D721Med (cell line): ENCODE measurements at regions not wholly inside any gene's neighbourhood (a gene's known extent, or its start where the extent isn't known, plus 50 kb on each side); places are given as distances from the start of the nearest gene placed in this dataset.

Experiments
- DNase-seq: peaks from one replicate; pipeline ENCODE4 v3.0.0; 2011; ENCODE audit warnings: low spot score; ENCODE audit not compliant: insufficient read length
- FAIRE-seq: peaks from 2 replicates; lab custom pipeline; 2011; peaks lifted over from hg19 to GRCh38; lab: Jason Lieb, UNC
- TF ChIP-seq, protein P1 (sequence below): IDR thresholded peaks from 2 replicates; pipeline ENCODE4 v1.5.1; 2012; ENCODE audit warnings: mild to moderate bottlenecking, control low read depth; ENCODE audit not compliant: insufficient read depth; ENCODE audit errors: missing control alignments

DNA sequence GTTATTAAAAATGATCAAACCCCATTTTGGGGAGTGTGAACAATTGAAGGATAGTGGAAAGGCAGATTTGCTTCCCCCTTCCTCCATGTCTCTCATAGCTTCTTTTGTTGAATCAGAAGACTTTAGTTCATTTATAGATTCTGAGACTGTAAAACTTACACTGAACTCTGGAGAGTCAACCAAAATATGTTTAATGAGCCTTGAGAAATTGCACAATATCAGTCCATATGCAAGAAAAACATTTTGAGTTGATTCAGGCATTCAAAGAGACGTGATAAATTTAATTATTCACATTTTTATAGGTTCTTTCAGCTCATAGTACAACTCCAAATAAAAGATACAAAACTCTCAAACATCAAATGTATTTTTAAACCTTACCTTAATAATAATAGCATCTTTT is 354.4 kb upstream of the SPRED2 start:
- DNase-seq: no peak
- no peak for FAIRE-seq
- TF ChIP-seq, protein P1, sequence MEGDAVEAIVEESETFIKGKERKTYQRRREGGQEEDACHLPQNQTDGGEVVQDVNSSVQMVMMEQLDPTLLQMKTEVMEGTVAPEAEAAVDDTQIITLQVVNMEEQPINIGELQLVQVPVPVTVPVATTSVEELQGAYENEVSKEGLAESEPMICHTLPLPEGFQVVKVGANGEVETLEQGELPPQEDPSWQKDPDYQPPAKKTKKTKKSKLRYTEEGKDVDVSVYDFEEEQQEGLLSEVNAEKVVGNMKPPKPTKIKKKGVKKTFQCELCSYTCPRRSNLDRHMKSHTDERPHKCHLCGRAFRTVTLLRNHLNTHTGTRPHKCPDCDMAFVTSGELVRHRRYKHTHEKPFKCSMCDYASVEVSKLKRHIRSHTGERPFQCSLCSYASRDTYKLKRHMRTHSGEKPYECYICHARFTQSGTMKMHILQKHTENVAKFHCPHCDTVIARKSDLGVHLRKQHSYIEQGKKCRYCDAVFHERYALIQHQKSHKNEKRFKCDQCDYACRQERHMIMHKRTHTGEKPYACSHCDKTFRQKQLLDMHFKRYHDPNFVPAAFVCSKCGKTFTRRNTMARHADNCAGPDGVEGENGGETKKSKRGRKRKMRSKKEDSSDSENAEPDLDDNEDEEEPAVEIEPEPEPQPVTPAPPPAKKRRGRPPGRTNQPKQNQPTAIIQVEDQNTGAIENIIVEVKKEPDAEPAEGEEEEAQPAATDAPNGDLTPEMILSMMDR: no peak

DNA sequence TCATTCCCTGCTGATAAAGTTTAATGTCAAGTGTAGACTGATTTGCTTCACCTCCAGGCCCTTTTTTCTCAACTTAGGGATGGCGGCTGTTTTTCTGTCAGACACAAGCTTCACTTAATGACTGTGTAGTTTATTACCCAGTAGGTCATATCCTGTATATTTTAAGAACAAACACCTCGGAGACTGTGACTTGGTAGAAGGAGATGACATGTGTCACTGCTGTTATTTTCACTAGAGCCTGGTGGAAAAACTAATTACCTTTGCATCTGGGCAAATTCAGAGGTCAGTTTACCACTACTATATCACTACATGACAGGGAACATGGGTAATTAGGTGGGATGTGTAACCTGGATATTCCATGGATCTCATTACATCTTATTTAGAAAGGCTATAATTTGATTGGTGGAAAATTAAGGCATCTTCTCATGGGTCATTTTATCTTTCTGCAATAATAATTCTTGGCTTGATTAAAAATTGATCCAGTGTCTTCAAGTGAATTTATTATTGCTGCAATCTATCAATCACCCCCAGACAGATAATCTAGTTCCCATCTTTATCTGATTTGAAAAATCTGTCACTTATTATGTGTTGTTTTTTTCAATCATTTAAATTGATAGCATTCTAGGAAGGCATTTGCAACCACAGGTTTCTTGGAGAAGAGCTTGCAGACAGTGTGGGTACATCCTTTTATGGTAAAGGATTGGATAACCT is 353.8 kb upstream of the SPRED2 start:
- TF ChIP-seq, protein P1: no peak
- no peak for FAIRE-seq
- DNase-seq: no peak

DNA sequence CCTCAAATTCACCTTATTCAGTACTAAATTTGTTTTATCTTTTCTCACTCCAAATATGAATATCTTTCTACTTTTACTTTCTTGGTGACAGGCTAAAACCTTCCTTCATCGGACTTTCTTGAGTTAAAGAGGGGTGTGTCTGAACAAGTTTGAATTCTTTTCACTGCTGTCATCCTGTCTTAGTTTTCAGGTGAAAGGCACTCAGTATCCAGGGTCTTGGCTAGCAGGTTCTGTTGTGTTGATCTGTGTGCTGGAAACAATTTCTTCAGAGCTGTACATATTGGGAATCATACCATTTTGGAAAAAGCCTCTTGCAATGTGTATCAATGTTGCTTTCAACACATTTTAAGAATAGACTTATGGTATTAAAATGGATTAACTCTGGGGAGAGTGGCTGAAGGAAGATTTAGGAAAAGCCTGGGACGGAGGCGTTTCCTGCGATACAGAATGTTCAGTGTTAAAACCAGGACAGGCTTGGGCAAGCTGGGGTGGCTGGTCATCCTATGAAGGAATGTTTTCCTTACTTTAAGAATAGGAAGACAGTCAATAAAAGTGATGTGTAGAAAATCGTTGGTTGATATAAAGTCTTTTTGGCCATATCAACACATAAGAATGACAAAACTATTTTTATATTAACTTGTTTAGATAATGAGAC is 350.7 kb upstream of the SPRED2 start:
- TF ChIP-seq, protein P1: no peak
- FAIRE-seq (peak; percentile 41), DNase-seq (no peak)

DNA sequence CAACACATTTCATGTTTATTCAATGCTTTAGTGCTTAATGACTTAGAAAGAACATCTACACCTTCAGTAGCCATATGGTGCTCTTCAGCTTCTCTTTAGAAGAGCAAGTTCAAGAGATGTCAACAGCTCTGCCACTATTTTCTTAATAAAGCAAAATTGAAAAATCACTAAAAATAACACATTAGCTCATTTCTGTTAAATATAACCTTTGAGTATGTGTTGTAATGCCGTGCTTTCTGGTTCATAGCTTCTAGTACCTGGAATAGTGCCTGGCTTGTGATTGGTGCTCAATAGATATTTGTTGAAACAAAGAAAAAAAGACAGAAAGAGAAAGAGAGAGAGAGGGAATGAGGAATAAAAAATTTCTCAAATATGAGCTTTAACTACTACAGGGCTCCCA is 349.8 kb upstream of the SPRED2 start:
- DNase-seq: no peak
- no peak for FAIRE-seq
- TF ChIP-seq, protein P1: no peak

- DNase-seq: no peak
- TF ChIP-seq, protein P1: no peak
- FAIRE-seq: no peak
These were observed 349.4 kb upstream of the SPRED2 start for GRCh38 chr2:65781756-65782155.

DNA sequence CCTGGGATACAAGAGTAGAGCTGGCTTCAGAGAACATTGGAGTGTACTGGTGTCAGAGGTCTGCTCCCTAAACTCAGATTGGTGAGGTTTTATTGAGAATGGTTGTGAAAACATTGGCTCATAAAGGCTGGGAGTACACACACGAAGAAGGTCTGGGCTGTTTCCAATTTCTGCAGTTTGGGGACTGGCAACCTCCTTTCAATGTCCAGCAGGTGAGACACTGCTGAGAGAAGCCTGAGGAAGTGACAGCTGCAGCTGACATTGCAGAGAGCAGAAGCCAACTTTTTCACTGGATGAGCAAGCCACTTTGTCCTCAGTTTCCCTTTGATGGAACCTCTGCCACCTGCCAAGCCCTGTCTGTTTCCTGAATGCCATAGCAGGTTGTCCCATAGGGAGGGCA is 346.6 kb upstream of the SPRED2 start:
- TF ChIP-seq, protein P1: no peak
- no peak for FAIRE-seq
- DNase-seq: no peak

- TF ChIP-seq, protein P1: no peak
- no peak for FAIRE-seq
- DNase-seq: no peak
These were observed 345.7 kb upstream of the SPRED2 start for GRCh38 chr2:65778137-65778536.
